Osteoblast (primary cell): ENCODE measurements at regions not wholly inside any gene's neighbourhood (a gene's known extent, or its start where the extent isn't known, plus 50 kb on each side); places are given as distances from the start of the nearest gene placed in this dataset.

ENCODE experiments used
- DNase-seq: peaks from one replicate; pipeline ENCODE4 v3.0.0; 2011; ENCODE audit warnings: low spot score, mixed read lengths; ENCODE audit not compliant: insufficient read length; ENCODE audit errors: missing footprints
- H2AFZ ChIP-seq: 2 replicates; pipeline ENCODE4 v1.6.0; 2011; ENCODE audit warnings: mild to moderate bottlenecking, low read length
- H3K27ac ChIP-seq: 2 replicates; pipeline ENCODE4 v1.5.1; 2011; ENCODE audit warnings: mild to moderate bottlenecking, low read depth, low read length, moderate library complexity
- H3K27me3 ChIP-seq: 2 replicates; pipeline ENCODE4 v1.6.0; 2012; ENCODE audit warnings: mild to moderate bottlenecking, control low read depth, inconsistent platforms, low read length, moderate library complexity; ENCODE audit not compliant: insufficient read depth
- H3K36me3 ChIP-seq: 2 replicates; pipeline ENCODE4 v1.5.1; 2011; ENCODE audit warnings: mild to moderate bottlenecking, low read length, control low read depth, moderate library complexity; ENCODE audit not compliant: insufficient read depth
- H3K4me1 ChIP-seq: 2 replicates; pipeline ENCODE4 v1.5.1; 2011; ENCODE audit warnings: mild to moderate bottlenecking, low read length, control low read depth, moderate library complexity; ENCODE audit not compliant: insufficient read depth
- H3K4me2 ChIP-seq: 2 replicates; pipeline ENCODE4 v1.6.0; 2011; ENCODE audit warnings: mild to moderate bottlenecking, low read length; ENCODE audit not compliant: insufficient read depth
- H3K4me3 ChIP-seq: fragments of 200-600 bp; sonication (generic); 3 replicates; pipeline ENCODE4 v1.5.1; 2012; ENCODE audit warnings: mild to moderate bottlenecking, low read length, inconsistent platforms; ENCODE audit not compliant: insufficient read depth
- H3K79me2 ChIP-seq: 2 replicates; pipeline ENCODE4 v1.6.0; 2012; ENCODE audit warnings: mild to moderate bottlenecking, low read length, control low read depth, inconsistent platforms; ENCODE audit not compliant: insufficient read depth
- H3K9me3 ChIP-seq: 2 replicates; pipeline ENCODE4 v1.5.1; 2011; ENCODE audit warnings: low read depth, low read length, control low read depth
- H4K20me1 ChIP-seq: 2 replicates; pipeline ENCODE4 v1.6.0; 2012; ENCODE audit warnings: mild to moderate bottlenecking, low read length, control low read depth; ENCODE audit not compliant: insufficient read depth
- TF ChIP-seq, protein P1 (sequence below): IDR thresholded peaks from 2 replicates; pipeline ENCODE4 v1.5.1; 2011; ENCODE audit warnings: mild to moderate bottlenecking, low read depth, low read length, moderate library complexity; ENCODE audit errors: extremely low read depth

DNA sequence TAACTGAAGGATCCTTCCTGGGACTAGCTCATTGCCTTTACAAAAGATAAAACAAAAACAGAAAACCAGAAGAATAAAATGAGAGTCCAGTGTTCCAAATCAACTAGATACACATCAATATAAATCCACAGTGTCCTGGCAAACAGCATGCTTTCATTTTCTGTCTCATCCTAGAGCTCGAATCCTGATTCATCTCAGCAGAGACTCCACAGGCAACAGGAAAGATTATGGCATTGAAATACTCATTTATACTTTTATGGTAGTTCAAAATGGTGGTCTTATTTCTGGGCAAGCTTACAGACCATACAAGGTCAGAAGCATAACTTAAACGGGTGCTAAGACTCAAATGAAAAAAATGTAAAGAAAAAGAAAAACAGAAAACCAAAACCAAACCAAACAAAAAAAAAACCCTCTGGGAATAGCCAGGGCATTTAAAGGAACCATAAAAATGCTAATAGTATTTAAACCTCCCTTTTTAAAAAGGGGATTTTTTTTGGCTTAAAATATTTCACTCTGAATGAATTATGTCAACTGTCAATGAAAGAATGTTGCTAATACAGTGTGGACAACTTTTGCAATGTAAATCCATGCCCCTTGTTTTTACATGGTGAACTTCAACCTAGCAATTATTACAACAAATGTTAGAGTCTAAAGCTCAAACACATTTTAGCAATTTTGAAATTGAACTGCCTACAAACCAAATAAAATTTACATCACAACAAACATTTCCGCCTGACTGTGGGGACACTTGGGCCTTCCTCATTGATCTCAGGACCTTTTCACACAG lies 57.9 kb downstream of the GPR101 start:
- Histone ChIP-seq H3K36me3 (no peaks in the 10 kb centered on the region), H3K4me1 (no peaks in the 10 kb centered on the region), H4K20me1 (no peaks in the 10 kb centered on the region), H3K27me3 (no peaks in the 10 kb centered on the region), H2AFZ (peak overlapping the region; percentile 68), H3K27ac (no peak overlapping the region), H3K9me3 (no peaks in the 10 kb centered on the region), H3K79me2 (no peaks in the 10 kb centered on the region), H3K4me3 (peak overlapping the region; percentile 43), H3K4me2 (peak overlapping the region; percentile 63)
- no peak for DNase-seq
- TF ChIP-seq, protein P1, sequence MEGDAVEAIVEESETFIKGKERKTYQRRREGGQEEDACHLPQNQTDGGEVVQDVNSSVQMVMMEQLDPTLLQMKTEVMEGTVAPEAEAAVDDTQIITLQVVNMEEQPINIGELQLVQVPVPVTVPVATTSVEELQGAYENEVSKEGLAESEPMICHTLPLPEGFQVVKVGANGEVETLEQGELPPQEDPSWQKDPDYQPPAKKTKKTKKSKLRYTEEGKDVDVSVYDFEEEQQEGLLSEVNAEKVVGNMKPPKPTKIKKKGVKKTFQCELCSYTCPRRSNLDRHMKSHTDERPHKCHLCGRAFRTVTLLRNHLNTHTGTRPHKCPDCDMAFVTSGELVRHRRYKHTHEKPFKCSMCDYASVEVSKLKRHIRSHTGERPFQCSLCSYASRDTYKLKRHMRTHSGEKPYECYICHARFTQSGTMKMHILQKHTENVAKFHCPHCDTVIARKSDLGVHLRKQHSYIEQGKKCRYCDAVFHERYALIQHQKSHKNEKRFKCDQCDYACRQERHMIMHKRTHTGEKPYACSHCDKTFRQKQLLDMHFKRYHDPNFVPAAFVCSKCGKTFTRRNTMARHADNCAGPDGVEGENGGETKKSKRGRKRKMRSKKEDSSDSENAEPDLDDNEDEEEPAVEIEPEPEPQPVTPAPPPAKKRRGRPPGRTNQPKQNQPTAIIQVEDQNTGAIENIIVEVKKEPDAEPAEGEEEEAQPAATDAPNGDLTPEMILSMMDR = no peak

DNA sequence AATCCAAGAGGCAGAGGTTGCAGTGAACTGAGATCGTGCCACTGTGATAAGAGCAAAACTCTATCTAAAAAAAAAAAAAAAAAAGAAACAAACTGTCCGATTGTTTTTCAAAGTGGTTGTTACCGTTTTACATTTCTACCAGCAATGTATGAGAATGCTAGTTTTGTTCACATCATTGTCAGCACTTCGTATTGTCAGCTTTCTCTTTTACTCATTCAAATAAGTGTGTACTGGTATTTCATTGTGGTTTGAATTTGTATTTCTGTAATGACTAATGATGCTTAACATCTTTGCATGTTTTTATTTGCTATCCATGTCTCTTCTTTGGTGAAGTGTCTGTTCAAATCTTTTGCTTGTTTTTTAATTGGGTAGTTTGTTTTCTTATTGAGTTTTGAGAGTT lies 65.8 kb downstream of the GPR101 start:
- H3K79me2 ChIP-seq = no peaks in the 10 kb centered on the region
- no peak overlapping the region for H3K27ac ChIP-seq
- H3K9me3 ChIP-seq = no peaks in the 10 kb centered on the region
- H4K20me1 ChIP-seq = no peaks in the 10 kb centered on the region
- H3K4me2 ChIP-seq = no peak overlapping the region
- no peaks in the 10 kb centered on the region for H3K27me3 ChIP-seq
- H3K4me1 ChIP-seq = no peaks in the 10 kb centered on the region
- DNase-seq = no peak
- H3K4me3 ChIP-seq = no peak overlapping the region
- no peaks in the 10 kb centered on the region for H3K36me3 ChIP-seq
- no peak overlapping the region for H2AFZ ChIP-seq
- TF ChIP-seq, protein P1 = no peak

DNA sequence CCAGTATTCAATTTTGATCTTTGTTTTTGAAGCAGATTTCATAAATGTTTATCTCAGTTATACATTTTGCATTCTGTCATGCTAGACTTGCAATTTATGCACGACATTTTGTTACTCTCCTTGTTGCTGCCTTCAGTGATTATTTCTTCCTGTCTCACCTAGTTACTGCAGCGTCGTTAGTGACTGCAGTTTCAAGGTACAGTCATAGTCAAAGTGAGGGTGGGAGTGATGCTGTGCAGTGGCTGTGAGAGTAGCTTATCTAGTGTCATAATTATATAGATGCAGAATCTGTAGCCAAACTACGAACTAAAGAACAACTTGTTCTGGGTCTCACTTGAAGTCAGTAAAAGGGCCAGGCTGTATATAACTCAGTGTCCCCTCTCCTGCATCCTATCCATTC lies 69.8 kb downstream of the GPR101 start:
- no peaks in the 10 kb centered on the region for H4K20me1 ChIP-seq
- H3K79me2 ChIP-seq = no peaks in the 10 kb centered on the region
- no peak overlapping the region for H3K4me2 ChIP-seq
- no peaks in the 10 kb centered on the region for H3K9me3 ChIP-seq
- TF ChIP-seq, protein P1 = no peak
- no peak for DNase-seq
- no peak overlapping the region for H3K27ac ChIP-seq
- H3K4me1 ChIP-seq = no peaks in the 10 kb centered on the region
- H3K4me3 ChIP-seq = no peak overlapping the region
- H3K36me3 ChIP-seq = no peaks in the 10 kb centered on the region
- H2AFZ ChIP-seq = no peak overlapping the region
- H3K27me3 ChIP-seq = no peaks in the 10 kb centered on the region

DNA sequence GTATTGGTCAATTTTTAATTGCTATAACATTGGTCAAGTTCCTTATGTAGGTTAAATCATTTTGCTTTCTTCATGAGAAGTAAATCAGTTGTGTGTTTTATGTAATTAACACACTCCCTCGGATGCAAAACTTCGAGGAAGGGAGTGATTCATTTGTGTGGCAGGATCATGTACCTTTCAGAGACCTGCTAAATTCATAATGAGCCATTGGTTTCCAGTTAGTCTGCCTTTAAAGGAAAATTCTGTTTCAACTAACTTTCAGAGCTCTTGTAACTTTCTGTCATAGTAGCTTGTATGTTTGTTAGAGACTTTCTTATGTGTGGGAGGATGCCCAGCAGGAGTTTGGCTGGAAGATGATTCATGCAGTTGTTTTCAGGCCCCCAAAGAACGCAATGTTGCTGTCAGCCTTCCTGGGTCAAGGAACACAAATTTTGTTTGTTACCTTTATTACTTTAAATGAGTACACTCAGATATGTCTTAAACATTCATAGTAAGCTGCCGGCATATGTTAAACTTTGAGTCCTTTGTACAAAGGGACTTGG lies 72.1 kb downstream of the GPR101 start:
- Histone ChIP-seq H3K36me3 (no peaks in the 10 kb centered on the region), H3K79me2 (no peaks in the 10 kb centered on the region), H3K4me3 (no peak overlapping the region), H3K27me3 (no peaks in the 10 kb centered on the region), H2AFZ (no peak overlapping the region), H4K20me1 (peaks cover 2% of the 10 kb centered on the region), H3K4me1 (no peaks in the 10 kb centered on the region), H3K9me3 (no peaks in the 10 kb centered on the region), H3K27ac (no peak overlapping the region), H3K4me2 (no peak overlapping the region)
- DNase-seq = no peak
- TF ChIP-seq, protein P1 = no peak
